ENCODE measurements at regions not wholly inside any gene's neighbourhood (a gene's known extent, or its start where the extent isn't known, plus 50 kb on each side); places are given as distances from the start of the nearest gene placed in this dataset.

GRCh38 chrX:20967725-20968124, 406.5 kb upstream of the CNKSR2 start:
- H3K9me3 Mint-ChIP-seq: peaks cover 2 to 3% of the 10 kb centered on the region in 2 donors
- H3K4me1 Mint-ChIP-seq (ENCODE audit: low read depth): no peaks in the 10 kb centered on the region
- DNase-seq (no peak), ATAC-seq (replicated peaks in 1 of 2) (no peak)
- peaks cover 6% of the 10 kb centered on the region for H3K27me3 Mint-ChIP-seq (ENCODE audit: low read depth)
- H3K4me3 Mint-ChIP-seq: no peak overlapping the region
- H3K36me3 Mint-ChIP-seq (ENCODE audit: insufficient read depth in 2 of 2): no peaks in the 10 kb centered on the region
- H3K27ac Mint-ChIP-seq: no peak overlapping the region

DNA sequence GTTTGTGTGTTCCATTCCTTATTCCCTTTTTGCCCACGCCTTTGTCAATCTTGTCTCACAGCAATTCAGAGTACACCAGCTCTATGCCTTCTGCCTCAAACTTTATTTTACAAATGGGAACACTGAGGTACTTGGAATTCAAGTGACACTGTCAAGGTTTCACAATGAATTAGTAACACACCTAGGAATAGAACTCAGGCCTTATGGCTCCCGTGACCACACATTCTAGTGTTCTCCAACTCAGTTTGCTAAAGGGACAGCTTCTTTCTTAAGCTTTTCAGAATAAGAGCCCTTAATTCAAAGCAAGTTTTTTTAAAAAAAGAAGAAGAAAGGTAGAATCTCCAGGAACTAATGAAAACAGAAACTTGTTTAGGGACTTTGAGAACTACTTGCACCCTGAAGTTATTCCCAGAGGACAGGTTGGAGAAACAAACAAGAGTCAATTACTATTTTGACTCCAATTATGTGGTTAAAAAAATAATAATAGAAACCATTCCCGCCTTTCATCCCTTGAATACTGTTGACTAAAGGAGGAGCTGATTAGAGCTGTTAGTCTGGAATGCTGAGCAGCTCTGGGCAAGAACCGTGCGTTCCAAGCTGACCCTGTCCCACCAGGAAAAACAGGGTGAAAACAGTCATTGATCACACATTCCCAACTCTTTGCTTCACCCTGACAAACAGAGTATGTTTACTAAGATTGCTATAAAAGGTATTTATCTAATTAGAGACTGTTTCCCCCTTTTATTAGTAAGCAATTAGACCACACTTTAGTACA, 408.8 kb upstream of the CNKSR2 start:
- H3K36me3 Mint-ChIP-seq (ENCODE audit: insufficient read depth in 2 of 2): no peaks in the 10 kb centered on the region
- no peaks in the 10 kb centered on the region for H3K4me1 Mint-ChIP-seq (ENCODE audit: low read depth)
- H3K27me3 Mint-ChIP-seq (ENCODE audit: low read depth): peaks cover 6% of the 10 kb centered on the region
- ATAC-seq (replicated peaks in 1 of 2) (no peak), DNase-seq (no peak)
- H3K27ac Mint-ChIP-seq: no peak overlapping the region
- H3K9me3 Mint-ChIP-seq: peaks cover 2 to 3% of the 10 kb centered on the region in 2 donors
- no peak overlapping the region for H3K4me3 Mint-ChIP-seq

GRCh38 chrX:20954014-20954413, 420.2 kb upstream of the CNKSR2 start:
- H3K36me3 Mint-ChIP-seq (ENCODE audit: insufficient read depth in 2 of 2): no peaks in the 10 kb centered on the region
- H3K27ac Mint-ChIP-seq: no peak overlapping the region
- H3K4me3 Mint-ChIP-seq: no peak overlapping the region
- ATAC-seq (replicated peaks in 1 of 2) (no peak), DNase-seq (no peak)
- H3K9me3 Mint-ChIP-seq: no peaks in the 10 kb centered on the region
- no peaks in the 10 kb centered on the region for H3K4me1 Mint-ChIP-seq (ENCODE audit: low read depth)
- no peaks in the 10 kb centered on the region for H3K27me3 Mint-ChIP-seq (ENCODE audit: low read depth)

DNA sequence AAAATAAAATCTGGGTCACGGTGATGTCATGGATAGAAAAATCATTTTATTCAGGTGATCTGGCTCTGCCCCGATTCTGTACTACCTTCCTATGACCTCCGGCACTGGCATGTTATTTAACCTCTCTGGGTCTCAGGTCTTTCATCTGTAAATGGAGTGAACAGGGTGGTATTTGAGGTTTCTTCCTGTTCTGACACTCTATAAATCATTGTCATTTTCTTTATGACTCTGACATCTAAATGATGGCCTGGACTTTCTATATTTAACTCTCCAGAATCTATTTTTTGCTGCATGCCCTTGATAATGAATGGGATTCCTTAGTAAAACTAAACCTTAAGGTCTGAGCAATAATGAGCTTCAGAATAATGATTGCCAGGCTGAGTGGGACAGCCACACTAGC, 422.0 kb upstream of the CNKSR2 start:
- Mint-ChIP-seq H3K4me3 (no peak overlapping the region), H3K4me1 (ENCODE audit: low read depth) (no peaks in the 10 kb centered on the region), H3K36me3 (ENCODE audit: insufficient read depth in 2 of 2) (no peaks in the 10 kb centered on the region), H3K9me3 (no peaks in the 10 kb centered on the region), H3K27ac (no peak overlapping the region), H3K27me3 (ENCODE audit: low read depth) (peaks cover 9% of the 10 kb centered on the region)
- ATAC-seq (replicated peaks in 1 of 2) (no peak), DNase-seq (no peak)

DNA sequence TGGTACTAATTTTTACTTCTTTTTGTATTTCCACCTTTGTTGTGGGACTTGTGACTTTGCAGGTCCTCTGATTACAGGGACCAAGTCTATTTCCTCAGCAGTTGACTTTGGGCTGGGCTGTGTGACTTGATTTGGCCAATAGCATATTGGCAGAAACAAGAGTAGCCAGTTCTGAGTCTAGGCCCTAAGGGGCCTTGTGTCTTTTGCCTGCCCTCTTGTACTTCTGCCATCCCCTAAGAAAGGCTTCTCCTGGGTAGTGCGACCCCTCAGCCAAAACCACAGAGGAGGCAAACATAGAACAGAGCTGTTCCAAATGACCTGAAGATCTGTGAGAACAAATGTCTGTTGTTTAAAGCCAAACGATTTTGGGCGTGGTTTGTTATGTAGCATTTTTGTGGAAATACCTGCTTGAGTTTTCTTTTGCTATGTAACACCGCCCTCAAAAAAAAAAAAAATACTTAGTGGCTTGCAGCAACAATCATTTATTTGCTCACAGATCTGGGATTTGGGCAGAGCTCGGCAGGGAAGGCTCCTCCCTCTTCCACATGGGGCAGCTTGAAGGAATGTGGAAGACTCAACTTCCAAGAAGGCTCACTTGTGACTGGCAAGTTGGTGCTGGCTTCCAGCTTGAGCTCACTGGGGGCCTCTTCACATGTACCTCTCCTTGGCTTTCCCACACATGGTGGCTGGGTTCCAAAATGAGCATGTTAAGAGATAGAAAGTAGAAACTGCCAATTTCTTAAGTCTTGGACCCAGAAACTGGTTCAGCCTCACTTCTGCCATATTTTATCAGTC, 423.0 kb upstream of the CNKSR2 start:
- H3K27me3 Mint-ChIP-seq (ENCODE audit: low read depth): peaks cover 12% of the 10 kb centered on the region

GRCh38 chrX:20947411-20947912, 426.8 kb upstream of the CNKSR2 start:
- no peaks in the 10 kb centered on the region for H3K4me1 Mint-ChIP-seq (ENCODE audit: low read depth)
- DNase-seq (no peak), ATAC-seq (replicated peaks in 1 of 2) (no peak)
- no peak overlapping the region for H3K4me3 Mint-ChIP-seq
- H3K9me3 Mint-ChIP-seq: no peaks in the 10 kb centered on the region
- H3K27me3 Mint-ChIP-seq (ENCODE audit: low read depth): peaks cover 16% of the 10 kb centered on the region
- H3K27ac Mint-ChIP-seq: no peak overlapping the region
- no peaks in the 10 kb centered on the region for H3K36me3 Mint-ChIP-seq (ENCODE audit: insufficient read depth in 2 of 2)

More for the DNA sequence above, 423.0 kb upstream of the CNKSR2 start:
- H3K4me1 Mint-ChIP-seq (ENCODE audit: low read depth): no peaks in the 10 kb centered on the region
- no peaks in the 10 kb centered on the region for H3K36me3 Mint-ChIP-seq (ENCODE audit: insufficient read depth in 2 of 2)
- no peak overlapping the region for H3K4me3 Mint-ChIP-seq
- H3K27ac Mint-ChIP-seq: no peak overlapping the region
- no peaks in the 10 kb centered on the region for H3K9me3 Mint-ChIP-seq
- ATAC-seq (replicated peaks in 1 of 2) (no peak), DNase-seq (no peak)

DNA sequence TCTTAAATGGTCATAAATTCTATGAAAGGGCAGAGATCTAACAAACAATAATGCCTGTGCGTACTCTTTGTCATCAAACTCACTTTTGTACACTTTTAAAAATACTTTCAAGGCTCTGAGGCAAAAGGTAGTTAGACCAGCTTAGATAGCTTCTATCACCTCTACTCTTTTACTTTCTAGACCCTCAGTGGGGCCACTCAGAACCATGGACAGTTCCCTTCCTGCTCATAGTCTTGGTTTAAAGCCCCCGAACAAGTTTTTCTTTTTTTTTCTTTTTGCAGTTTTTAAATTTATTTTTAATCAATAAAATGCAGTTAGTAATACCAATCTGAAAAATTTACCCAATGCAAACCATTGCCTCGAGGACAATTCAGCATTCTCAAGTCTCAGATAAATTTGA, 460.5 kb upstream of the CNKSR2 start:
- ATAC-seq (replicated peaks in 1 of 2) (no peak), DNase-seq (peak in 1 of 2 donors; percentile 1)
- no peak overlapping the region for H3K27ac Mint-ChIP-seq
- H3K27me3 Mint-ChIP-seq (ENCODE audit: low read depth): peaks cover 6% of the 10 kb centered on the region
- H3K36me3 Mint-ChIP-seq (ENCODE audit: insufficient read depth in 2 of 2): no peaks in the 10 kb centered on the region
- no peak overlapping the region for H3K4me3 Mint-ChIP-seq
- H3K9me3 Mint-ChIP-seq: no peaks in the 10 kb centered on the region
- H3K4me1 Mint-ChIP-seq (ENCODE audit: low read depth): no peaks in the 10 kb centered on the region

- H3K27me3 Mint-ChIP-seq (ENCODE audit: low read depth): peaks cover 16% of the 10 kb centered on the region
- ATAC-seq (replicated peaks in 1 of 2) (no peak), DNase-seq (no peak)
- H3K4me1 Mint-ChIP-seq (ENCODE audit: low read depth): no peaks in the 10 kb centered on the region
- H3K27ac Mint-ChIP-seq: no peak overlapping the region
- H3K36me3 Mint-ChIP-seq (ENCODE audit: insufficient read depth in 2 of 2): peaks cover 0 to 2% of the 10 kb centered on the region in 2 donors
- H3K4me3 Mint-ChIP-seq: no peak overlapping the region
- H3K9me3 Mint-ChIP-seq: peaks cover 1 to 2% of the 10 kb centered on the region in 2 donors
Measured at GRCh38 chrX:20906571-20906970, 467.6 kb upstream of the CNKSR2 start.

DNA sequence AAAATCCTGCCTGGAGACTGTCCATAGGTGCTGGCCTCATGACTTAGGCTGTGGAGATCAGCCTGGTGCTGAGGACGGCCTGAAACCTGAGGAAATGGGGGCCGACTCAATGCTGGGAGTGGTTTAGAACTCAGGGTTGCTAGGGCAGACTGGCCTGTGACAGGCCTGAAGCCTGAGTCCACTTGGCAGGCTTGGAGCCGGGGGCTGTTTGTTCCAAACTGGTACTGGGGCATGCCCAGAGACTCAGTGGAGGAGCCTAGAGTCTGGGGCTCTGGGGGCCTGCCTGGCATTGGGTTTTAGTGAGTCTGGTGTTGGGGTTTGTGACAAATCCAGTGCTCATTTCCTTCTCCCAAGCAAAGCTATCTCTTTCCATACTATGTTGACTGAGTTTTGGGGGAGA, 489.7 kb upstream of the CNKSR2 start:
- H3K4me3 Mint-ChIP-seq: no peak overlapping the region
- no peaks in the 10 kb centered on the region for H3K27me3 Mint-ChIP-seq (ENCODE audit: low read depth)
- ATAC-seq (replicated peaks in 1 of 2): no peak
- no peaks in the 10 kb centered on the region for H3K36me3 Mint-ChIP-seq (ENCODE audit: insufficient read depth in 2 of 2)
- peaks cover 5% of the 10 kb centered on the region for H3K4me1 Mint-ChIP-seq (ENCODE audit: low read depth)
- no peak for DNase-seq
- peaks cover under 1 to 4% of the 10 kb centered on the region in 2 donors for H3K9me3 Mint-ChIP-seq
- H3K27ac Mint-ChIP-seq: no peak overlapping the region

DNA sequence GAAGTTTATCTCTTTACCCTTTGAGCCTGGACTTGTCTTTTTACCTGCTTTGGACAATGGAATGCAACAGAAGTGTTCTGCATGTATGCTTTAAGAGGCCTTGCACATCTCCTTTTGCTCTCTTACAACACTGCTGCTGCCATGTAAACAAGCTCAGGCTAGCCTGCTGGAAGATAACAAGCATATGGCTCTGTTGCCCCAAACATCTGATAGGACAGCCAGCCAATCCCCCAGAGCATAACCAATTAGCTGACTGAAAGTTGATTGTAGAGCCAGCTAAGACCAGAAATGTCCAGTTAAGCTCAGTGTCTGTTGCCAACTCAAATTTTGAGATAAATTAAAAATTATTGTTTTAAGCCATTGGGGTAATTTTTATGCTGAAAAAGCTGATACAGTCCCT, 510.6 kb upstream of the CNKSR2 start:
- Mint-ChIP-seq H3K4me1 (ENCODE audit: low read depth) (no peaks in the 10 kb centered on the region), H3K9me3 (peaks cover 4 to 7% of the 10 kb centered on the region in 2 donors), H3K27ac (no peak overlapping the region), H3K27me3 (ENCODE audit: low read depth) (no peaks in the 10 kb centered on the region), H3K36me3 (ENCODE audit: insufficient read depth in 2 of 2) (peaks cover 2 to 7% of the 10 kb centered on the region in 2 donors), H3K4me3 (no peak overlapping the region)
- DNase-seq (no peak), ATAC-seq (replicated peaks in 1 of 2) (no peak)

GRCh38 chrX:20861113-20861512, 513.1 kb upstream of the CNKSR2 start:
- no peaks in the 10 kb centered on the region for H3K27me3 Mint-ChIP-seq (ENCODE audit: low read depth)
- no peak overlapping the region for H3K27ac Mint-ChIP-seq
- H3K4me3 Mint-ChIP-seq: no peak overlapping the region
- H3K36me3 Mint-ChIP-seq (ENCODE audit: insufficient read depth in 2 of 2): peaks cover 2 to 7% of the 10 kb centered on the region in 2 donors
- no peak for ATAC-seq (replicated peaks in 1 of 2)
- H3K9me3 Mint-ChIP-seq: peaks cover 4 to 7% of the 10 kb centered on the region in 2 donors
- H3K4me1 Mint-ChIP-seq (ENCODE audit: low read depth): no peaks in the 10 kb centered on the region
- DNase-seq: no peak

- Mint-ChIP-seq H3K36me3 (ENCODE audit: insufficient read depth in 2 of 2) (peaks cover 2 to 7% of the 10 kb centered on the region in 2 donors), H3K27me3 (ENCODE audit: low read depth) (no peaks in the 10 kb centered on the region)
- no peak for DNase-seq
Measured at GRCh38 chrX:20857746-20858145, 516.5 kb upstream of the CNKSR2 start.

GRCh38 chrX:20838477-20838876, 535.7 kb upstream of the CNKSR2 start:
- Mint-ChIP-seq H3K9me3 (peaks cover 0 to 6% of the 10 kb centered on the region in 2 donors), H3K4me1 (ENCODE audit: low read depth) (no peaks in the 10 kb centered on the region), H3K4me3 (no peak overlapping the region), H3K27me3 (ENCODE audit: low read depth) (peaks cover 7% of the 10 kb centered on the region), H3K36me3 (ENCODE audit: insufficient read depth in 2 of 2) (peaks cover 0 to 1% of the 10 kb centered on the region in 2 donors), H3K27ac (no peak overlapping the region)
- no peak for ATAC-seq (replicated peaks in 1 of 2)
- DNase-seq: no peak

More at GRCh38 chrX:20857746-20858145, 516.5 kb upstream of the CNKSR2 start:
- peaks cover 4 to 5% of the 10 kb centered on the region in 2 donors for H3K9me3 Mint-ChIP-seq
- ATAC-seq (replicated peaks in 1 of 2): no peak
- no peak overlapping the region for H3K27ac Mint-ChIP-seq
- H3K4me3 Mint-ChIP-seq: no peak overlapping the region
- H3K4me1 Mint-ChIP-seq (ENCODE audit: low read depth): no peaks in the 10 kb centered on the region
